Colonic mucosa (tissue), 4 donors: ENCODE measurements at regions not wholly inside any gene's neighbourhood (a gene's known extent, or its start where the extent isn't known, plus 50 kb on each side); places are given as distances from the start of the nearest gene placed in this dataset.

Experiments
- DNase-seq: peaks from one replicate; pipeline ENCODE4 v3.0.0-alpha.2; 2020
- H3K27ac ChIP-seq: fragments of 200-600 bp; one replicate; pipeline ENCODE4 v1.8.0; 2021
- H3K27me3 ChIP-seq: fragments of 200-600 bp; one replicate; pipeline ENCODE4 v1.8.0; 2021
- H3K36me3 ChIP-seq: fragments of 200-600 bp; one replicate; pipeline ENCODE4 v1.8.0; 2021
- H3K4me1 ChIP-seq: fragments of 200-600 bp; one replicate; pipeline ENCODE4 v1.8.0; 2021; ENCODE audit warnings: mild to moderate bottlenecking
- H3K4me3 ChIP-seq: fragments of 200-600 bp; one replicate; pipeline ENCODE4 v1.8.0; 2021
- H3K9ac ChIP-seq, 2 donors: one replicate each; pipeline ENCODE4 v1.7.0; 2013; ENCODE audit warnings: control low read depth in 2 of 2, low read depth in 2 of 2, low read length in 2 of 2
- H3K9me3 ChIP-seq: fragments of 200-600 bp; one replicate; pipeline ENCODE4 v1.8.0; 2021
- CTCF ChIP-seq: fragments of 200-600 bp; IDR thresholded peaks from one replicate; pipeline ENCODE4 v1.8.0; 2022; ENCODE audit warnings: antibody characterized with exemption, mild to moderate bottlenecking
- intact Hi-C: fragments of 100-400 bp; cut with DNase I; formaldehyde crosslinking; loops from one replicate; pipeline ENCODE4 v1.14.1; 2022
- donor health status: healthy.
- donor health status: DM: no; HTN: no; CAD: no.
- donor health status: DM: no; HTN: no; CAD: no.

DNA sequence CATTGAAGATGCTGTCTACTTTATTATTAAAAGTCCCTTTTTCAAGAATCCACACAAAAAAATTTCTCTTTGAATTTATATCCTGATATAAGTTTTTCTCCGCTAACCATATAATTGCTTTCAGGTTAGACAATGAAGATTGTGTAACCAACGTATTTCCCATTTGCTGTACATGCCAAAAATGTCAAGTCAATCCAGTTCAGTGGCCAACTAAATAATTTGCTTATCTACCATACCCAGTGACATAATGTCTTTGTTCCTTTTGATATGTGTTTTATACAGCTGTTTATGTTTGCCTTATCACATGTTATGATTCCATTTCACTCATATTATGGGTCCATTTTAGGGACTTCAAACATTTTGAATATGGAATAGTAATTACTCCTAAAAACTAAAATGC lies 349.9 kb downstream of the EFNA5 start:
- no peak overlapping the region for H3K27ac ChIP-seq
- intact Hi-C loops, result no loop called here
- TF ChIP-seq CTCF, result no peak
- H3K9ac ChIP-seq, result no peak overlapping the region
- no peaks in the 10 kb centered on the region for H3K4me1 ChIP-seq
- no peak overlapping the region for H3K4me3 ChIP-seq
- no peaks in the 10 kb centered on the region for H3K36me3 ChIP-seq
- H3K27me3 ChIP-seq, result no peaks in the 10 kb centered on the region
- no peak for DNase-seq
- no peaks in the 10 kb centered on the region for H3K9me3 ChIP-seq

DNA sequence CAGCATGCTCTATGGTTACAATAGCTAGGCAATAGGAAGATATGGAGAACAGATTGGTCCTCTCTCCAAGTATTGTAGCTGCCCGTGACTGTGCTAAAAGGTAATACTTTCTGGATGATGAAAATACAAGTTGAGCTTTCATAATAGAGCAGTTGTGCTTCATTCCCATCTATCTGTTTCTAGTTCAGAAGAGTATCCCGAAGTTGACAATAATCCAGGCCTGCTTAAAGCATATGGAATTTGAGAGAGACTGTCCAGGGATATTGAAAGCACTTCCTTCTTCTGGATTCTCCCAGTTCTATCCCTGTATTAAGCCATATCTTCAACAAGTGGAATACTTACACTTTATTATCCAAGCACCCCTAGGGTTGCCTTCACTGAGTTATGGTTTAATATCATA lies 350.4 kb downstream of the EFNA5 start:
- Histone ChIP-seq H3K4me1 (no peaks in the 10 kb centered on the region), H3K9ac (no peak overlapping the region), H3K27me3 (no peaks in the 10 kb centered on the region), H3K36me3 (no peaks in the 10 kb centered on the region), H3K9me3 (no peaks in the 10 kb centered on the region), H3K4me3 (no peak overlapping the region), H3K27ac (no peak overlapping the region)
- DNase-seq, result no peak
- TF ChIP-seq CTCF, result no peak
- intact Hi-C loops, result no loop called here

DNA sequence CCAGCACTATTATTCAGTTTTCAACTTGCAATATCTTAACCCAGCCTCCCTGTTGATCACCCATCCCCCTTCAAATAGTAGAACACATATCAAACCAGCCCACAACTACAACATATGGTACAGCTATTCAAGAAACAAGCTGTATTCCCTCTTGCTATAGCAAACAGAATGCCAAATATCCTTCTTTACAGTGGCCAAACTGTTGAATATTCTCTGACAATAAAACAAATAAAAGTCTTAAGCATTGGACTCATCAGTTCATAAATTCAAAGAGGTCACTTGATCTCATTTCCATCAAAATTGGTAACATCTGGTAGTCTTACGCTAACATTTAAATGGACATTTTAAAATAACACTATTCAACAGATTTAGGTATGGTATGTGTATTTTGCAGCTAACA lies 350.8 kb downstream of the EFNA5 start:
- no peak for TF ChIP-seq CTCF
- DNase-seq, result no peak
- no peaks in the 10 kb centered on the region for H3K27me3 ChIP-seq
- no peak overlapping the region for H3K9ac ChIP-seq
- H3K36me3 ChIP-seq, result no peaks in the 10 kb centered on the region
- H3K9me3 ChIP-seq, result no peaks in the 10 kb centered on the region
- no peak overlapping the region for H3K27ac ChIP-seq
- H3K4me1 ChIP-seq, result no peaks in the 10 kb centered on the region
- intact Hi-C loops, result no loop called here
- H3K4me3 ChIP-seq, result no peak overlapping the region

DNA sequence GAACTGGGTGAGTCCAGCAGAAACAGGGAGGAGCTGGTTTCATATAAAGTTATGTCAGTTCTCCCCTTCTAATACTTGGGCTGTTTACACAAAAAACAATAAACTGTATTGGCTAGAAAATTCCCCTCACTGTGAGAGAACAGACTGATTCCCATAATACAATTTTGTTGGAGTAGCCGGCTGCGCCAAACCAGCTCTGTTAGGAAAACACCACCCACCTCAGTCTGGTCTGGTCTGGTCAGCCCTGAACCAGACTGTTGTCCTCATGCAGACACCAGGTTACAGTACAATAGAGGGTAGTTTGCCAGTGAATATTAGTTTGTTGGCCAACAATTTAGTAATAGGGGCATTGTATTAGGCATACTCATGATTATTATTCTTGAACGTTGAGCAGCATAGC lies 356.4 kb downstream of the EFNA5 start:
- no peak for TF ChIP-seq CTCF
- no peaks in the 10 kb centered on the region for H3K9me3 ChIP-seq
- no peak overlapping the region for H3K4me3 ChIP-seq
- H3K9ac ChIP-seq, result no peak overlapping the region
- no peak for DNase-seq
- H3K27me3 ChIP-seq, result no peaks in the 10 kb centered on the region
- intact Hi-C loops, result no loop called here
- no peaks in the 10 kb centered on the region for H3K36me3 ChIP-seq
- no peak overlapping the region for H3K27ac ChIP-seq
- no peaks in the 10 kb centered on the region for H3K4me1 ChIP-seq

DNA sequence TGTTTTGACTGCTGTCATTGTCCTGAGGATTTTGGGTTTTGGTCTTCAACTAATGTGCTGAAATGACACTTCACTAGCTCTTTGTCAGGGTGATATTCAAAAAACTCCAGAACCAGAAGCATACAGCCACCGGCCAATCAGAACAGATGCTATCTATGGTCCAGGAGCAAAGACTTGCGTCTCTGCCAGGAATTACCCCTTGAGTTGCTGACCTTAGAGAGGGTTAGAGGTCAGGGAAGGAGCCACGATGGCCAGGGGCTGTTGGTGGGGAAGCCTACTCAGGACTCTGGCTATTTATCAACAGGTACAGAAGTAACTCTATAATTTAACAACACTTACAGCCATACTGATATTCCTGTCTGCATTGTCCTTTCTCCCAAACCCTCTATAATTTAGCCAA lies 356.8 kb downstream of the EFNA5 start:
- no peak for TF ChIP-seq CTCF
- no peak for DNase-seq
- Histone ChIP-seq H3K27me3 (no peaks in the 10 kb centered on the region), H3K27ac (no peak overlapping the region), H3K9me3 (no peaks in the 10 kb centered on the region), H3K4me1 (no peaks in the 10 kb centered on the region), H3K4me3 (no peak overlapping the region), H3K9ac (no peak overlapping the region), H3K36me3 (no peaks in the 10 kb centered on the region)
- intact Hi-C loops, result no loop called here

DNA sequence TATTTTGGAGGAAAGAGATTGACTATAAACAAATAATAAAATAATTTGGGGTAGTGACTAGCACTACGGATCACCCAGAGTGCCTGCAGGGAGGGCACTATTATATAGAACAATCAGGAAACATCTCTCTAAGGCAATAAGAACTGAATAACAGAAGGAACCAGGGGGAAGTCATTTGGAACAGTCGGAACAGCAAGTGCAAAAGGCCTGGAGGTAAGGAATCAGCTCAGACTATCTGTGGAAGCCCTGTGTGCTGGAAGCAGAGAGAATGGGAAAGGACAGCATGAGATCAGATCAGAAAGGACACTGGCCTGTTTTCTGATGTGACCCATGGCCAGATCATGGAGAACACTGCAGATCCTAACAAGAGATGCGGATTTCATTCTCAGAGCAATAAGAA lies 357.6 kb downstream of the EFNA5 start:
- H3K4me3 ChIP-seq, result no peak overlapping the region
- H3K4me1 ChIP-seq, result no peaks in the 10 kb centered on the region
- H3K27ac ChIP-seq, result no peak overlapping the region
- no peaks in the 10 kb centered on the region for H3K9me3 ChIP-seq
- DNase-seq, result no peak
- intact Hi-C loops, result no loop called here
- TF ChIP-seq CTCF, result no peak
- no peaks in the 10 kb centered on the region for H3K36me3 ChIP-seq
- H3K9ac ChIP-seq, result no peak overlapping the region
- no peaks in the 10 kb centered on the region for H3K27me3 ChIP-seq
